Uterus (tissue), 3 donors: ENCODE measurements at regions not wholly inside any gene's neighbourhood (a gene's known extent, or its start where the extent isn't known, plus 50 kb on each side); places are given as distances from the start of the nearest gene placed in this dataset.

Experiments used
- DNase-seq, 2 donors: peaks; one replicate each; pipeline ENCODE4 v3.0.0-alpha.2; 2019 to 2020
- H3K27ac ChIP-seq, 2 donors: fragments of 200-600 bp; sonication (generic); 1 replicate in 1 of 2; 2 replicates in 1 of 2; pipeline ENCODE4 v1.5.1; 2016 to 2018
- H3K27me3 ChIP-seq, 2 donors: fragments of 200-600 bp; sonication (generic); one replicate each; pipeline ENCODE4 v1.5.1; 2018 to 2019; ENCODE audit warnings: control low read depth in 1 of 2
- H3K36me3 ChIP-seq, 2 donors: fragments of 200-600 bp; sonication (generic); one replicate each; pipeline ENCODE4 v1.5.1; 2019; ENCODE audit warnings: control low read depth in 1 of 2
- H3K4me1 ChIP-seq, 2 donors: fragments of 200-600 bp; sonication (generic); one replicate each; pipeline ENCODE4 v1.5.1; 2018 to 2019; ENCODE audit warnings: control low read depth in 1 of 2
- H3K4me3 ChIP-seq, 2 donors: fragments of 200-600 bp; sonication (generic); 1 replicate in 1 of 2; 2 replicates in 1 of 2; pipeline ENCODE4 v1.5.1; 2018 to 2019; ENCODE audit warnings: mild to moderate bottlenecking in 1 of 2
- H3K9me3 ChIP-seq, 2 donors: fragments of 200-600 bp; sonication (generic); one replicate each; pipeline ENCODE4 v1.5.1; 2019; ENCODE audit warnings: control low read depth in 1 of 2
- POLR2A ChIP-seq, 2 donors: fragments of 450-650 bp; IDR thresholded peaks; one replicate each; pipeline ENCODE4 v1.6.1; 2016; ENCODE audit warnings: antibody characterized with exemption in 2 of 2, mild to moderate bottlenecking in 1 of 2, moderate library complexity in 1 of 2
- intact Hi-C: fragments of 100-400 bp; cut with DNase I; formaldehyde crosslinking; loops from one replicate; pipeline ENCODE4 v1.15.1; 2023; ENCODE audit warnings: low total_unique reads
- TF ChIP-seq, protein P1 (sequence below), 4 experiments: fragments of 200-600 bp in 2 of 4; fragments of 450-650 bp in 2 of 4; sonication (generic) in 2 of 4; IDR thresholded peaks; one replicate each; pipeline ENCODE4 v1.5.1; 2016 to 2019; ENCODE audit warnings: antibody characterized with exemption in 4 of 4, mild to moderate bottlenecking in 2 of 4, moderate library complexity in 1 of 4
- donor health status: DM: yes; HTN: yes; CAD: no.

DNA sequence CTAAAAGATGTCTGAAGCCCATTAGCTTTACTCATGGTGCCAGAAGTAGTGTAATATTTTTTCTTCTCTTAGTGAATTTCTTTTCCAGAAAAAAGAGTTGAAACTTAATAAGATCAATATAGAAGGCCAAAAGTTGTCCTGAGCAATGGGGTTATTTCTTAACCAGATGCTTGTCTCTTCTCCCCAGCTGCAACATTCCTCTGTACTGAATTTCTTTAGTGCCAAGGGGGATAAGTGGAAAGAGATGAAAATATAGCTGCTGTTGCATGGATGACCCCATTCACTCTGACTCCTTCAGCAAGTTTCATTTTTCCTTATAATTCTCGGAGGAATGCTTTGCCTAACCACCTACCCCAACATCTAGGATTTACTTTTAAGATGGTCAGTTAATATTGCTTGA is 675.0 kb downstream of the USP25 start:
- H3K27me3 ChIP-seq: no peaks in the 10 kb centered on the region
- no peak for TF ChIP-seq POLR2A (IDR thresholded peaks at IDR 0.05)
- TF ChIP-seq, protein P1, sequence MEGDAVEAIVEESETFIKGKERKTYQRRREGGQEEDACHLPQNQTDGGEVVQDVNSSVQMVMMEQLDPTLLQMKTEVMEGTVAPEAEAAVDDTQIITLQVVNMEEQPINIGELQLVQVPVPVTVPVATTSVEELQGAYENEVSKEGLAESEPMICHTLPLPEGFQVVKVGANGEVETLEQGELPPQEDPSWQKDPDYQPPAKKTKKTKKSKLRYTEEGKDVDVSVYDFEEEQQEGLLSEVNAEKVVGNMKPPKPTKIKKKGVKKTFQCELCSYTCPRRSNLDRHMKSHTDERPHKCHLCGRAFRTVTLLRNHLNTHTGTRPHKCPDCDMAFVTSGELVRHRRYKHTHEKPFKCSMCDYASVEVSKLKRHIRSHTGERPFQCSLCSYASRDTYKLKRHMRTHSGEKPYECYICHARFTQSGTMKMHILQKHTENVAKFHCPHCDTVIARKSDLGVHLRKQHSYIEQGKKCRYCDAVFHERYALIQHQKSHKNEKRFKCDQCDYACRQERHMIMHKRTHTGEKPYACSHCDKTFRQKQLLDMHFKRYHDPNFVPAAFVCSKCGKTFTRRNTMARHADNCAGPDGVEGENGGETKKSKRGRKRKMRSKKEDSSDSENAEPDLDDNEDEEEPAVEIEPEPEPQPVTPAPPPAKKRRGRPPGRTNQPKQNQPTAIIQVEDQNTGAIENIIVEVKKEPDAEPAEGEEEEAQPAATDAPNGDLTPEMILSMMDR (IDR thresholded peaks at IDR 0.05): no peak
- H3K4me3 ChIP-seq: no peak overlapping the region
- no peak for DNase-seq
- no peaks in the 10 kb centered on the region for H3K9me3 ChIP-seq
- peaks cover 0 to 6% of the 10 kb centered on the region in 2 donors for H3K4me1 ChIP-seq
- intact Hi-C loops: no loop called here
- no peaks in the 10 kb centered on the region for H3K36me3 ChIP-seq
- peak overlapping the region; percentile 0 to 22 for H3K27ac ChIP-seq

GRCh38 chr21:16406355-16406754 is 676.6 kb downstream of the USP25 start:
- DNase-seq: no peak
- TF ChIP-seq POLR2A (IDR thresholded peaks at IDR 0.05): no peak
- TF ChIP-seq, protein P1 (IDR thresholded peaks at IDR 0.05): no peak

DNA sequence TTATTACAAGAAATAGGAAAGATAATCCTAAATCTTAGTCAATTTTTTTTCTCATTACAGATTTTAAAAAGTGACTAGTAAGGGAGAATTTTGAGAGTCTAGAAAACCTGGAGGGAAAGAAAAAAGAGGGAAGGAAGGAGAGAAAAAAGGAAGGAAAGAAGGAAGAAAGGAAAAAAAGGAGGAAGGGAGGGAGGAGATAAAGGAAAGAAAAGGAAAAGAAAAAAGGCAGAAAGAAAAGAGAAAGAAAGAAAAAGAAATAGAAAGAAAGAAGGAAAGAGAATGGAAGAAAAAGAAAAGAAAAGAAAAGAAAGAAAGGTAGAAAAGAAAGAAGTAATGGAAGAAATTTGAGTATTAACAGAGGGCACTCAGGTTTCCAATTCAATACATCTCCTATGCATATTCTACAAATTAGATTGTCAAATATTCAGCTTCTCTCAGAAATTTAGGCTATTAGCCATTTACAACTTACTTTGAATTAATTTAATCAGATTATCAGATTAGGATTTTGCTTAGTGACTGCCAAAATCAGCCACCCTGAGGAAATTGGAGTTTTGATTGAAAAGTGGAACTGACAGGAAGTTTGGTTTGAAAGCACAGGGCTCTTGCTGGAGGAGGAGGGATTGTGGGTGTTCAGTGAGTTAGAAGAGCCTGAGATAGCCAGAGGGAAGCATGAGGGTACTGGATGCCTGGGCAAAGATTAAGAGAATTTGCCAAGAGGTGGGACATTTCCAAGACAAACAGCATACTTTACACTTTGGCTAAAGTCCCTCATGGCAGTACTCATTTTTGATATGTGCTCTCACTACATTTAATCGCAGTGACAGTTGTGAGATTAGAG is 677.8 kb downstream of the USP25 start:
- no peak for DNase-seq
- Histone ChIP-seq H3K36me3 (no peaks in the 10 kb centered on the region), H3K27me3 (no peaks in the 10 kb centered on the region), H3K4me3 (no peak overlapping the region), H3K4me1 (peaks cover 0 to 6% of the 10 kb centered on the region in 2 donors), H3K27ac (peak overlapping the region; percentile 18 to 23), H3K9me3 (no peaks in the 10 kb centered on the region)
- no peak for TF ChIP-seq POLR2A (IDR thresholded peaks at IDR 0.05)
- TF ChIP-seq, protein P1 (IDR thresholded peaks at IDR 0.05): no peak
- intact Hi-C loops: no loop called here

More at GRCh38 chr21:16406355-16406754, 676.6 kb downstream of the USP25 start:
- Histone ChIP-seq H3K36me3 (no peaks in the 10 kb centered on the region), H3K4me1 (peaks cover 0 to 6% of the 10 kb centered on the region in 2 donors), H3K27ac (no peak overlapping the region), H3K9me3 (no peaks in the 10 kb centered on the region), H3K4me3 (no peak overlapping the region), H3K27me3 (no peaks in the 10 kb centered on the region)
- intact Hi-C loops: no loop called here

DNA sequence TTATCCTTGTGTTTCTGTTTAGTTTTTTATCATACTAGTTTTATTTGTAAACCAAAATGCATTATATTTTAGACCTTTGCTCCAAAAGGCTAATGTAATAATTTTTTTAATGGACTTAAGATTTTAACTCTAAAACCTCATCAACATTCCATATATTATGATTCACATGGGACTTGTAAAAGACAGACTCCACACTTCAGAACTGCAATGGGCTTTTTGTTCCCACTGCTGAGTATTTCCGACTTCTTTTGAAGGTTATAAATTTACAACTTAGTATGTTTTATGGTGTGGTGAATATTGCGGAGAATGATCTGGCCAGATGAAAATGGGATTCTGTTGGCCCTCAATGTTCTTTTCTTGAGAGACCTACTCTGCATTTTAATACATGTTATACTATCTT is 678.5 kb downstream of the USP25 start:
- Histone ChIP-seq H3K4me3 (no peak overlapping the region), H3K27me3 (no peaks in the 10 kb centered on the region), H3K4me1 (peaks cover 0 to 6% of the 10 kb centered on the region in 2 donors), H3K36me3 (no peaks in the 10 kb centered on the region), H3K9me3 (no peaks in the 10 kb centered on the region), H3K27ac (peak overlapping the region; percentile 18 to 23)
- TF ChIP-seq, protein P1 (IDR thresholded peaks at IDR 0.05): no peak
- no peak for TF ChIP-seq POLR2A (IDR thresholded peaks at IDR 0.05)
- intact Hi-C loops: no loop called here
- DNase-seq: no peak

DNA sequence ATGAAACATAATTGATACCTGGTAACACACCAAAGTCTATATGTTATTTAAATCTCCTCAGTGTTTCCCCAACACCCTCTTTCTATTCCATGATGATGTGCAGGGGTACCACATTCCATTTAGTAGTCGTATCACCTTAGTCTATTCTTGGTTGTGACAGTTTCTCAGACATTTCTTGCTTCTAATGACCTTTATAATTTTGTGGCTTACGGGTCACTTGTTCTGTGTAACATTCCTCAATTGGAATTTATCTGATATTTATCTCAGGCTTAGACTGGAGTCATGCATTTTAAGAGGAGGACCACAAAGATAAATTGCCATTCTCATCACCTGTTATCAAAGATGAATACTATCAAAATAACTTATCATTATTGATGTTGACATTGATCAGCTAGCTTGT is 679.6 kb downstream of the USP25 start:
- no peak overlapping the region for H3K27ac ChIP-seq
- TF ChIP-seq, protein P1 (IDR thresholded peaks at IDR 0.05): no peak
- TF ChIP-seq POLR2A (IDR thresholded peaks at IDR 0.05): no peak
- H3K9me3 ChIP-seq: no peaks in the 10 kb centered on the region
- peaks cover 0 to 6% of the 10 kb centered on the region in 2 donors for H3K4me1 ChIP-seq
- no peaks in the 10 kb centered on the region for H3K36me3 ChIP-seq
- H3K27me3 ChIP-seq: no peaks in the 10 kb centered on the region
- no peak for DNase-seq
- H3K4me3 ChIP-seq: no peak overlapping the region
- intact Hi-C loops: no loop called here
